Upper lobe of right lung (tissue), 1 donor: ENCODE measurements at regions not wholly inside any gene's neighbourhood (a gene's known extent, or its start where the extent isn't known, plus 50 kb on each side); places are given as distances from the start of the nearest gene placed in this dataset.

ENCODE experiments used
- ATAC-seq: fragments of 200-7000 bp; cut with Tn5 transposase; one replicate; pipeline ENCODE4 v1.9.1; 2020; ENCODE audit warnings: mild to moderate bottlenecking, moderate library complexity
- DNase-seq: peaks from one replicate; pipeline ENCODE4 v3.0.0-alpha.2; 2020
- H3K27ac ChIP-seq: fragments of 200-600 bp; one replicate; pipeline ENCODE4 v1.8.0; 2022
- H3K27me3 ChIP-seq: fragments of 200-600 bp; one replicate; pipeline ENCODE4 v1.8.0; 2022; ENCODE audit warnings: mild to moderate bottlenecking
- H3K36me3 ChIP-seq: fragments of 200-600 bp; one replicate; pipeline ENCODE4 v1.8.0; 2022
- H3K4me1 ChIP-seq: fragments of 200-600 bp; one replicate; pipeline ENCODE4 v1.8.0; 2022
- H3K4me3 ChIP-seq: fragments of 200-600 bp; one replicate; pipeline ENCODE4 v1.8.0; 2022; ENCODE audit warnings: mild to moderate bottlenecking
- H3K9me3 ChIP-seq: fragments of 200-600 bp; one replicate; pipeline ENCODE4 v1.8.0; 2022
- CTCF ChIP-seq: fragments of 200-600 bp; IDR thresholded peaks from one replicate; pipeline ENCODE4 v1.8.0; 2022; ENCODE audit warnings: antibody characterized with exemption
- intact Hi-C: fragments of 100-400 bp; cut with DNase I; formaldehyde crosslinking; loops from one replicate; pipeline ENCODE4 v1.11.0; 2022
- donor health status: DM: no; HTN: yes; CAD: no; lungs with severe emphysema.

- Histone ChIP-seq H3K4me1 (no peaks in the 10 kb centered on the region), H3K27ac (no peak overlapping the region), H3K4me3 (no peak overlapping the region), H3K27me3 (no peaks in the 10 kb centered on the region), H3K36me3 (no peaks in the 10 kb centered on the region), H3K9me3 (no peaks in the 10 kb centered on the region)
- ATAC-seq, result no peak
- TF ChIP-seq CTCF, result no peak
- intact Hi-C loops, result no loop called here
- DNase-seq, result no peak
Measured at GRCh38 chr3:178193846-178194245, 342.4 kb upstream of the KCNMB2 start.

GRCh38 chr3:178194539-178194938, 341.7 kb upstream of the KCNMB2 start:
- H3K27ac ChIP-seq, result no peak overlapping the region
- no peak for TF ChIP-seq CTCF
- H3K36me3 ChIP-seq, result no peaks in the 10 kb centered on the region
- DNase-seq (no peak), ATAC-seq (no peak)
- no peaks in the 10 kb centered on the region for H3K27me3 ChIP-seq
- no peaks in the 10 kb centered on the region for H3K4me1 ChIP-seq
- no peaks in the 10 kb centered on the region for H3K9me3 ChIP-seq
- intact Hi-C loops, result no loop called here
- H3K4me3 ChIP-seq, result no peak overlapping the region

GRCh38 chr3:178195824-178196223, 340.4 kb upstream of the KCNMB2 start:
- no peak overlapping the region for H3K4me3 ChIP-seq
- H3K27ac ChIP-seq, result no peak overlapping the region
- TF ChIP-seq CTCF, result no peak
- H3K4me1 ChIP-seq, result no peaks in the 10 kb centered on the region
- H3K27me3 ChIP-seq, result no peaks in the 10 kb centered on the region
- DNase-seq (no peak), ATAC-seq (no peak)
- H3K9me3 ChIP-seq, result no peaks in the 10 kb centered on the region
- H3K36me3 ChIP-seq, result no peaks in the 10 kb centered on the region
- intact Hi-C loops, result no loop called here

- H3K4me3 ChIP-seq, result no peak overlapping the region
- no peak for ATAC-seq
- H3K27ac ChIP-seq, result no peak overlapping the region
- H3K9me3 ChIP-seq, result no peaks in the 10 kb centered on the region
- no peak for TF ChIP-seq CTCF
- no peaks in the 10 kb centered on the region for H3K36me3 ChIP-seq
- no peaks in the 10 kb centered on the region for H3K27me3 ChIP-seq
- intact Hi-C loops, result no loop called here
- DNase-seq, result no peak
- H3K4me1 ChIP-seq, result no peaks in the 10 kb centered on the region
Measured at GRCh38 chr3:178198329-178198728, 337.9 kb upstream of the KCNMB2 start.

GRCh38 chr3:178200316-178200715, 335.9 kb upstream of the KCNMB2 start:
- no peak for ATAC-seq
- no peak for DNase-seq
- H3K27me3 ChIP-seq, result no peaks in the 10 kb centered on the region
- no peak overlapping the region for H3K27ac ChIP-seq
- no peaks in the 10 kb centered on the region for H3K36me3 ChIP-seq
- no peak overlapping the region for H3K4me3 ChIP-seq
- no peaks in the 10 kb centered on the region for H3K9me3 ChIP-seq
- no peak for TF ChIP-seq CTCF
- intact Hi-C loops, result no loop called here
- no peaks in the 10 kb centered on the region for H3K4me1 ChIP-seq

- DNase-seq (no peak), ATAC-seq (no peak)
- Histone ChIP-seq H3K27ac (no peak overlapping the region), H3K4me3 (no peak overlapping the region), H3K36me3 (no peaks in the 10 kb centered on the region), H3K9me3 (no peaks in the 10 kb centered on the region), H3K27me3 (no peaks in the 10 kb centered on the region), H3K4me1 (no peaks in the 10 kb centered on the region)
- no peak for TF ChIP-seq CTCF
- intact Hi-C loops, result no loop called here
Measured at GRCh38 chr3:178201714-178202113, 334.5 kb upstream of the KCNMB2 start.
